ENCODE measurements at regions not wholly inside any gene's neighbourhood (a gene's known extent, or its start where the extent isn't known, plus 50 kb on each side); places are given as distances from the start of the nearest gene placed in this dataset.

DNA sequence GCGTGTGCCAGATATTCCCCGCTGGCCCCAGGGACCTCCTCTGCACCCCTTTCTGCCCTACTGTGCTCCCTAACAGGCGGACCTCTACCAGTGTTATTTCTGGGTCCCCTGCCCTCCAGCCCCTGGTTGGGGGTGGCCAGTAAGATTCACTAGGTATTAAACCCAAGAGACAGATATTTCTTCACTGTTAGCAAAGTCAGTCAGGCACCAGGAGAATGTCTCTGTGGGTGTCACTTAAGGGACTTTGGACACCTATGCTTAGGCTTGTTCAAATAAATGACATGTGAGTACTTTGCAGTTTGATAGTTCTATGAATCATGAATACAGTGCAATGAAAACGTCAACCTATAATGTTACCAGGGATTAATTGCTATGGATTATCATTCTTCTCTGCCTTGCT, 234.3 kb upstream of the IGFBP3 start:
- no peak for DNase-seq
- Histone ChIP-seq H3K4ac (ENCODE audit: low read depth, low read length) (peak overlapping the region; percentile 7; the same call in 1 of the 2 replicates), H3K14ac (replicated peaks; ENCODE audit: low read depth, low read length) (no peak overlapping the region), H3K27ac (ENCODE audit: insufficient read depth, low read length) (no peak overlapping the region), H2AK9ac (replicated peaks; ENCODE audit: low read depth, low read length, poor library complexity) (no peak overlapping the region), H2BK120ac (ENCODE audit: low read depth, low read length) (no peak overlapping the region), H3K23ac (ENCODE audit: low read depth, low read length) (no peak overlapping the region), H4K5ac (ENCODE audit: low read depth, low read length) (no peak overlapping the region), H4K20me1 (ENCODE audit: insufficient read depth, low read length) (no peaks in the 10 kb centered on the region), H2BK20ac (ENCODE audit: low read depth, low read length) (no peak overlapping the region), H2AK5ac (ENCODE audit: low read depth, low read length) (no peak overlapping the region), H3K18ac (ENCODE audit: low read depth, low read length) (no peak overlapping the region), H3K4me1 (ENCODE audit: control insufficient read depth, insufficient read depth, low read length) (peaks cover 3% of the 10 kb centered on the region), H3K36me3 (ENCODE audit: control insufficient read depth, insufficient read depth, low read length) (no peaks in the 10 kb centered on the region), H3K4me2 (ENCODE audit: low read depth, low read length) (no peak overlapping the region), H3K27me3 (ENCODE audit: control insufficient read depth, insufficient read depth, low read length) (no peaks in the 10 kb centered on the region), H4K91ac (ENCODE audit: insufficient read depth, low read depth, low read length) (no peak overlapping the region), H2BK15ac (ENCODE audit: low read depth, low read length) (no peak overlapping the region), H3K56ac (ENCODE audit: extremely low read depth, insufficient read depth, low read length) (no peak overlapping the region), H2BK5ac (ENCODE audit: low read depth, low read length, poor library complexity, severe bottlenecking) (no peak overlapping the region), H4K8ac (ENCODE audit: low read depth in 2 of 2, low read length in 2 of 2) (no peak overlapping the region), H3K4me3 (ENCODE audit: insufficient read depth, low read depth, low read length) (no peak overlapping the region), H3K9ac (ENCODE audit: low read depth, low read length) (no peak overlapping the region), H3K9me1 (ENCODE audit: insufficient read depth, low read length) (no peaks in the 10 kb centered on the region), H3K9me3 (ENCODE audit: control insufficient read depth, insufficient read depth, low read length) (no peaks in the 10 kb centered on the region), H2AFZ (replicated peaks; ENCODE audit: low read length, poor library complexity) (no peak overlapping the region), H3K79me1 (ENCODE audit: low read depth in 1 of 2, low read length in 2 of 2) (no peaks in the 10 kb centered on the region)
- intact Hi-C loops (cut with micrococcal nuclease), result no loop called here
- POLR2A ChIA-PET (ENCODE audit: unreplicated experiment), result interaction anchor here (0.6 kb wide), 1 partner anchor 104 kb away, joined by 6 read pairs; no protein-coding TSS in a partner anchor
- no peak for ATAC-seq (ENCODE audit: low read depth)
- dilution Hi-C loops (cut with HindIII; ENCODE audit: low sequenced_read_pairs, unreplicated experiment), result no loop called here
- TF ChIP-seq RAD21 (IDR thresholded peaks at IDR 0.05; ENCODE audit: low read length) (no peak), CEBPB (IDR thresholded peaks at IDR 0.05; ENCODE audit: low read depth, low read length) (no peak), BHLHE40 (IDR thresholded peaks at IDR 0.05; ENCODE audit: low read depth, low read length) (no peak), NFE2L2 (IDR thresholded peaks at IDR 0.05; ENCODE audit: low read depth, low read length) (no peak), MXI1 (IDR thresholded peaks at IDR 0.05; ENCODE audit: borderline replicate concordance, low read depth, low read length) (no peak), POLR2A (IDR thresholded peaks at IDR 0.05; ENCODE audit: low read depth, low read length) (no peak), FOS (IDR thresholded peaks at IDR 0.05; ENCODE audit: low read depth, low read length) (no peak), RFX5 (IDR thresholded peaks at IDR 0.05; ENCODE audit: low read depth, low read length) (no peak)
- TF ChIP-seq, protein P1, sequence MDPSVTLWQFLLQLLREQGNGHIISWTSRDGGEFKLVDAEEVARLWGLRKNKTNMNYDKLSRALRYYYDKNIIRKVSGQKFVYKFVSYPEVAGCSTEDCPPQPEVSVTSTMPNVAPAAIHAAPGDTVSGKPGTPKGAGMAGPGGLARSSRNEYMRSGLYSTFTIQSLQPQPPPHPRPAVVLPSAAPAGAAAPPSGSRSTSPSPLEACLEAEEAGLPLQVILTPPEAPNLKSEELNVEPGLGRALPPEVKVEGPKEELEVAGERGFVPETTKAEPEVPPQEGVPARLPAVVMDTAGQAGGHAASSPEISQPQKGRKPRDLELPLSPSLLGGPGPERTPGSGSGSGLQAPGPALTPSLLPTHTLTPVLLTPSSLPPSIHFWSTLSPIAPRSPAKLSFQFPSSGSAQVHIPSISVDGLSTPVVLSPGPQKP (IDR thresholded peaks at IDR 0.05; ENCODE audit: borderline replicate concordance, low read depth, low read length), result no peak
- TF ChIP-seq, protein P2, sequence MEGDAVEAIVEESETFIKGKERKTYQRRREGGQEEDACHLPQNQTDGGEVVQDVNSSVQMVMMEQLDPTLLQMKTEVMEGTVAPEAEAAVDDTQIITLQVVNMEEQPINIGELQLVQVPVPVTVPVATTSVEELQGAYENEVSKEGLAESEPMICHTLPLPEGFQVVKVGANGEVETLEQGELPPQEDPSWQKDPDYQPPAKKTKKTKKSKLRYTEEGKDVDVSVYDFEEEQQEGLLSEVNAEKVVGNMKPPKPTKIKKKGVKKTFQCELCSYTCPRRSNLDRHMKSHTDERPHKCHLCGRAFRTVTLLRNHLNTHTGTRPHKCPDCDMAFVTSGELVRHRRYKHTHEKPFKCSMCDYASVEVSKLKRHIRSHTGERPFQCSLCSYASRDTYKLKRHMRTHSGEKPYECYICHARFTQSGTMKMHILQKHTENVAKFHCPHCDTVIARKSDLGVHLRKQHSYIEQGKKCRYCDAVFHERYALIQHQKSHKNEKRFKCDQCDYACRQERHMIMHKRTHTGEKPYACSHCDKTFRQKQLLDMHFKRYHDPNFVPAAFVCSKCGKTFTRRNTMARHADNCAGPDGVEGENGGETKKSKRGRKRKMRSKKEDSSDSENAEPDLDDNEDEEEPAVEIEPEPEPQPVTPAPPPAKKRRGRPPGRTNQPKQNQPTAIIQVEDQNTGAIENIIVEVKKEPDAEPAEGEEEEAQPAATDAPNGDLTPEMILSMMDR (conservative IDR thresholded peaks at IDR 0.05; ENCODE audit: low read depth, low read length), result no peak
- TF ChIP-seq, protein P3, sequence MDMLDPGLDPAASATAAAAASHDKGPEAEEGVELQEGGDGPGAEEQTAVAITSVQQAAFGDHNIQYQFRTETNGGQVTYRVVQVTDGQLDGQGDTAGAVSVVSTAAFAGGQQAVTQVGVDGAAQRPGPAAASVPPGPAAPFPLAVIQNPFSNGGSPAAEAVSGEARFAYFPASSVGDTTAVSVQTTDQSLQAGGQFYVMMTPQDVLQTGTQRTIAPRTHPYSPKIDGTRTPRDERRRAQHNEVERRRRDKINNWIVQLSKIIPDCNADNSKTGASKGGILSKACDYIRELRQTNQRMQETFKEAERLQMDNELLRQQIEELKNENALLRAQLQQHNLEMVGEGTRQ (IDR thresholded peaks at IDR 0.05; ENCODE audit: low read depth, low read length), result no peak
- WGBS, 2 experiments (ENCODE audit: extremely low coverage in 2 of 2, insufficient read length in 1 of 2), result no CpG with 5 or more reads among the region's 4 CpGs
- no TSS peak for BruUV-seq (replicated peaks)
- in situ Hi-C loops (cut with MboI; ENCODE audit: low sequenced_read_pairs), result no loop called here
- CTCF ChIA-PET, result no interaction called here

All from IMR-90 (cell line).